ENCODE measurements at regions not wholly inside any gene's neighbourhood (a gene's known extent, or its start where the extent isn't known, plus 50 kb on each side); places are given as distances from the start of the nearest gene placed in this dataset.

DNA sequence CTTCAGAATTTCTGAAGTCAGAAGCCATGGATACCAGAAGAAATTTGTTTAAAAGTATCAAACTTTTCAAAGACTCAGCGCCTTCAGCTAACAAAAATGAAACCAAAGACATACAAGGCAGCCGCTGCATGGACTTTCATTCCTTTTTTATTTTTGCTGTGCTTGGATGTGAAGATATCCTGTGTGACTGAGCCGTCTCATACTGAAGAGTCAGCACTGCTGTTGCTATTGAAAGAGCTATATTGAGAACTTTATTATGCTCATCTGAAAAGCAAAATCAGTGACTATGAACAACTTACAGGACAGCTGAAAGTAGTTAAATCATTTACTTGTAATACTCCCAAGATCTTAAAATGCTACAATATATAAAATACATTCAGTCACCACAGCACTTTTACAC lies 809.2 kb downstream of the NXPH1 start:
- no peak overlapping the region for H3K4me3 ChIP-seq (ENCODE audit: control insufficient read depth, low read depth, low read length)
- DNase-seq (ENCODE audit: low read depth), result no peak
- TF ChIP-seq, protein P1, sequence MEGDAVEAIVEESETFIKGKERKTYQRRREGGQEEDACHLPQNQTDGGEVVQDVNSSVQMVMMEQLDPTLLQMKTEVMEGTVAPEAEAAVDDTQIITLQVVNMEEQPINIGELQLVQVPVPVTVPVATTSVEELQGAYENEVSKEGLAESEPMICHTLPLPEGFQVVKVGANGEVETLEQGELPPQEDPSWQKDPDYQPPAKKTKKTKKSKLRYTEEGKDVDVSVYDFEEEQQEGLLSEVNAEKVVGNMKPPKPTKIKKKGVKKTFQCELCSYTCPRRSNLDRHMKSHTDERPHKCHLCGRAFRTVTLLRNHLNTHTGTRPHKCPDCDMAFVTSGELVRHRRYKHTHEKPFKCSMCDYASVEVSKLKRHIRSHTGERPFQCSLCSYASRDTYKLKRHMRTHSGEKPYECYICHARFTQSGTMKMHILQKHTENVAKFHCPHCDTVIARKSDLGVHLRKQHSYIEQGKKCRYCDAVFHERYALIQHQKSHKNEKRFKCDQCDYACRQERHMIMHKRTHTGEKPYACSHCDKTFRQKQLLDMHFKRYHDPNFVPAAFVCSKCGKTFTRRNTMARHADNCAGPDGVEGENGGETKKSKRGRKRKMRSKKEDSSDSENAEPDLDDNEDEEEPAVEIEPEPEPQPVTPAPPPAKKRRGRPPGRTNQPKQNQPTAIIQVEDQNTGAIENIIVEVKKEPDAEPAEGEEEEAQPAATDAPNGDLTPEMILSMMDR (conservative IDR thresholded peaks at IDR 0.05; ENCODE audit: control insufficient read depth, insufficient read depth, low read depth, low read length), result no peak

DNA sequence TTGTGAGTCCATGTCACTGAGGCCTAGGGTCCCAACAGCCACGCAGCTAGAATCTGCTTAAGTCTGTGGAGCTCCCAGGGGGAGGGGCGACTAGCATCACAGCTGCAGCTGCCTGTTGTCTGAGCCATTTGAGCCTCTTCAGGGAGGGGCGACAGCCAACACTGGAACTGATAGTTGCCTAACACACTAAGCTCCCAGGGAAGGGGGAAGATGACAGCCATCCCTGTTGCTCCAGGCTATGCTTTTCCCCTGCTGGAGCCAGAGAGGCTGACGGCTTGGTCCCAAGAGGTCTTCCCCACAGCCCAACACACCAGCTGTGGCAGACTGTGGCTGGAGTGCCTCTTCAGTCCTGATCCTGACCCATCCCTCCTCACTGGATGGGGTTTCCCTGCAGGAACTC lies 817.5 kb downstream of the NXPH1 start:
- TF ChIP-seq, protein P1 (conservative IDR thresholded peaks at IDR 0.05; ENCODE audit: control insufficient read depth, insufficient read depth, low read depth, low read length), result no peak
- DNase-seq (ENCODE audit: low read depth), result no peak
- no peak overlapping the region for H3K4me3 ChIP-seq (ENCODE audit: control insufficient read depth, low read depth, low read length)

DNA sequence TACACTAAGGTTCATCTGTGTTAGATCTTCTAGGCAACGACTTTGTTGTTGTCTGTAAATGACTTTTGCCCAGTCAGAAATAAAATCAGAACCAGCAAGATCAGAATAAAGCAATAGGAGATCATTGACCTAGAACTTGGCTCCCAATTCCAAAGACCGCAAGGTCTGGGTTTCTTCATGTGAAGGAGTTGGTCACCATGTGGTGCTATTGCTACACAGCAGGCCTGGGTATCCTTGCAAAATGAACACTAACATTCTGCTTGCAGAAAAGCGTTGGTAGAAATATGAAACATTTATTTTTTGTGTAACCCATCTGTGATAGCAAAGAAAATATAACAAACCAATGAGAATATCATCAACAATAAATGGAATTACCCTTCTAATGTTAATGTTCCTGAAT lies 831.0 kb downstream of the NXPH1 start:
- TF ChIP-seq, protein P1 (conservative IDR thresholded peaks at IDR 0.05; ENCODE audit: control insufficient read depth, insufficient read depth, low read depth, low read length), result no peak
- no peak for DNase-seq (ENCODE audit: low read depth)
- H3K4me3 ChIP-seq (ENCODE audit: control insufficient read depth, low read depth, low read length), result no peak overlapping the region

DNA sequence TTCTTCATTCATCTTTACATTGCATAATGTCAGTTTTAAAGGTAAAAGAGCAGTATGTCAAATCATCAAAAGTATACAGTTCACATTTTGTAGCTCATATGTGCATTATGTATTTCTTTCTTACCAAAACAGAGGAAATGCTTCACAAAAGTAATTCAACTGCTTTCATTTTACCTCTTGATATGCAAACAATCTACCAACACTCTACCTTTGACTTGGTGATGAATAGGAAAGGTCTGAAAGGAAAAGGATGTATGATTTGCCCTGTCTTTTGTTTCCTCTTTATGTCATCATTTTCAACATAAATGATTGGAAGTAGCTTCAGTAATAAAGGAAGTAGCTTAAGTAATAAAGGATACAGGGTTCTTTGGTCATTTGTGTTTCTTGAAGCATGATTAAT lies 846.7 kb downstream of the NXPH1 start:
- TF ChIP-seq, protein P1 (conservative IDR thresholded peaks at IDR 0.05; ENCODE audit: control insufficient read depth, insufficient read depth, low read depth, low read length), result no peak
- no peak for DNase-seq (ENCODE audit: low read depth)
- no peak overlapping the region for H3K4me3 ChIP-seq (ENCODE audit: control insufficient read depth, low read depth, low read length)

DNA sequence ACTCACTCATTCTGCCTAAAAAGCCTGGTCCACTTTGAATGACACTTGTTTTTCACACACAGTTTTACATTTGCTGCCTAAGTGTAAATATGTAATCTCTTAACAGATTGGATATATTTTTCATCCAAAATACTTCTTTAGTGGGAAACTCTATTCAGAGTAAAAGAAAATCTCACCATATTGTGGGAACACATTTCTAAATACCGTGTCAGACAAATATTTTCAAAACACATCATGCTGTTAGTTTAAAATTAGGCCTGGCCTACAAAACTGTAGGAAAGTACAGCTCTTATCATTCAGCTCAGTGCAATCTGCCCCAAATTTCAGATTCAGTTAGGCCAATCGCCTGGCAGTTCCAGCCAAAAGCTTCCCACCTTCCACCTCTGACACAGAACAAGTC lies 849.8 kb downstream of the NXPH1 start:
- H3K4me3 ChIP-seq (ENCODE audit: control insufficient read depth, low read depth, low read length), result no peak overlapping the region
- TF ChIP-seq, protein P1 (conservative IDR thresholded peaks at IDR 0.05; ENCODE audit: control insufficient read depth, insufficient read depth, low read depth, low read length), result no peak
- no peak for DNase-seq (ENCODE audit: low read depth)

DNA sequence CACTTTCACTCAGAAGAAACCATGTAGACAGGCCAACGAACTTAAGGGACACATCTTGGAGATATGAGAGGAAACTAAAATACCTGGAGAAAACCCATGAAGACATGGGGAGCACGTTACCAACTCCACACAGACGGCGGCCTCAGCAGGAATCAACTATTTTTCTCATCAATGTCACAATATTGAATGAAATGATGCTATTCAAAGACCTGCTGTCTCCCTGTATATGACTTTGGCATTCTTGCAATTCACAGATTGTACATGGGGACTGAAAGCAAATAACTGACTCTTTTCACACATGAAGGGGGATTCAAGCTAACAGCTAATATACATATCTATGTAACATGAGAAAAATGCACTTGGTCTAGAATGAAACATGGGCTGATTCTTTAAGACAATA lies 869.0 kb downstream of the NXPH1 start:
- no peak for DNase-seq (ENCODE audit: low read depth)
- TF ChIP-seq, protein P1 (conservative IDR thresholded peaks at IDR 0.05; ENCODE audit: control insufficient read depth, insufficient read depth, low read depth, low read length), result no peak
- no peak overlapping the region for H3K4me3 ChIP-seq (ENCODE audit: control insufficient read depth, low read depth, low read length)

DNA sequence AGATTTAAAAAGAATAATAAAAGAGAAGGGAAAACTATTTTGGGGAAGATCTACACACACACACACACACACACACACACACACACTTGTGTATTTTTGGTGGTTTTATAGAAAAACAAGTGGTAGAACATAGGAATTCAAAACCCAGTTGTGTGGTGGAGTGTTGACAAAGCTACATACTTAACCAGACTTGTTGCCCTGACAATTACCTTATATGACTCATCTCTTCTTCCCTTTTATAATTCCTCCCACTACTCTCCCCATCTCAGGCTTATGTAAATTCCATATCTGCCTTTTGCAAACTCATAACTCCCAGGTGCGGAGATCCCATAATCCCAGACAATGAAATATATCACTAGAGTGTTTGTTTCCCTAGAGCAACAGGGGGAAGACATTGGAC lies 873.7 kb downstream of the NXPH1 start:
- TF ChIP-seq, protein P1 (conservative IDR thresholded peaks at IDR 0.05; ENCODE audit: control insufficient read depth, insufficient read depth, low read depth, low read length), result no peak
- no peak for DNase-seq (ENCODE audit: low read depth)
- no peak overlapping the region for H3K4me3 ChIP-seq (ENCODE audit: control insufficient read depth, low read depth, low read length)

Data from fibroblast of mammary gland (primary cell).